ENCODE measurements at regions not wholly inside any gene's neighbourhood (a gene's known extent, or its start where the extent isn't known, plus 50 kb on each side); places are given as distances from the start of the nearest gene placed in this dataset.

DNA sequence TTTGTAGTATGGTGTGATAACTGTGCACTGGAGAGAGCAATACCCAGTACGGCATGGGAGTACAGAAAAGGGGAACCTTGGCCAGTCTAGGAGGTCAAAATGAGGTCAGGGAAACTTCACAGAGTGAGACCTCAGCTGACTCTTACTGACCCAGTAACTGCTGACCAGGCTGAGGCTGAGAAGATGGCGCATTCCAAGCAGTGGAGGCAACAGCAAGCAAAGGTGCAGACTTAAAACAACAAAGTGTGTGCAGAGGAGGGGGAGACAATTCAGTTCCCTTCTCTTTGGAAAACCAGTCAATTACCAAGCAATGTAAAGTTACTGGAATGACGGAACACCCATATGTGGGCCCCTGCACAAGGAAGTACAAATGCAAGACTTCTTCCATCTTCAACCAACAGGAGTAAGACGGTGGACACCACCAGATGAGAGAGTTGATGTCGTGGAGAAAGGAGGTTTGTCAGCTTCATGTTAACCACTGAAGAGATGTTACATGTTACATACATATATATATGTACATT lies 54.6 kb upstream of the PRDX6 start (continued):
- TF ChIP-seq ZNF740 (CRISPR knock-in tag; IDR thresholded peaks at IDR 0.05) (no peak), ZNF740 (tag; IDR thresholded peaks at IDR 0.05) (peak in 1 of 2 experiments; percentile 88; a peak in 2 of 4 replicates), ZBTB7A (IDR thresholded peaks at IDR 0.05; ENCODE audit: borderline replicate concordance, control insufficient read depth, low read depth, low read length) (no peak), SMAD4 (CRISPR knock-in tag; conservative IDR thresholded peaks at IDR 0.05) (peak; percentile 85), POLR2H (tag; IDR thresholded peaks at IDR 0.05; ENCODE audit: low read depth) (no peak), ESRRA (IDR thresholded peaks at IDR 0.05; ENCODE audit: borderline replicate concordance, low read depth) (peak; percentile 86), ELF4 (CRISPR knock-in tag; IDR thresholded peaks at IDR 0.05) (0 out of 2 replicates have a peak, but pooled peaks have one; percentile 15), SREBF1 (IDR thresholded peaks at IDR 0.05; ENCODE audit: borderline replicate concordance, low read depth, low read length) (no peak), PYGO2 (tag; IDR thresholded peaks at IDR 0.05) (peak; percentile 54; the same call in 1 of the 2 replicates), ZNF644 (tag; IDR thresholded peaks at IDR 0.05; ENCODE audit: low read depth) (peak; percentile 65; the same call in 1 of the 2 replicates), GABPB1 (CRISPR knock-in tag; IDR thresholded peaks at IDR 0.05) (no peak), DMBX1 (CRISPR knock-in tag; IDR thresholded peaks at IDR 0.05; ENCODE audit: borderline replicate concordance) (peak; percentile 88), HDAC8 (tag; IDR thresholded peaks at IDR 0.05) (0 out of 2 replicates have a peak, but pooled peaks have one; percentile 63), ZNF134 (CRISPR knock-in tag; conservative IDR thresholded peaks at IDR 0.05) (peak; percentile 15; the same call in 1 of the 2 replicates), TEAD1 (CRISPR knock-in tag; IDR thresholded peaks at IDR 0.05) (peak; percentile 78 to 88; a peak in 2 of 4 replicates), ZNF79 (CRISPR knock-in tag; IDR thresholded peaks at IDR 0.05; ENCODE audit: low read depth) (0 out of 2 replicates have a peak, but pooled peaks have one; percentile 35), ZNF583 (CRISPR knock-in tag; IDR thresholded peaks at IDR 0.05) (peak; percentile 95), SMARCB1 (IDR thresholded peaks at IDR 0.05; ENCODE audit: insufficient read length, low read depth) (no peak), KLF16 (IDR thresholded peaks at IDR 0.05) (no peak), TEAD2 (tag; IDR thresholded peaks at IDR 0.05) (peak; percentile 91), PTRF (tag; IDR thresholded peaks at IDR 0.05) (peak; percentile 86), ZNF41 (CRISPR knock-in tag; conservative IDR thresholded peaks at IDR 0.05) (0 out of 2 replicates have a peak, but pooled peaks have one; percentile 48), KHSRP (IDR thresholded peaks at IDR 0.05) (no peak), ZNF274 (IDR thresholded peaks at IDR 0.05; ENCODE audit: borderline replicate concordance, low read depth, low read length) (no peak), BCOR (IDR thresholded peaks at IDR 0.05) (no peak), ZSCAN29 (IDR thresholded peaks at IDR 0.05) (no peak), ELF2 (CRISPR knock-in tag; IDR thresholded peaks at IDR 0.05) (0 out of 2 replicates have a peak, but pooled peaks have one; percentile 25), HIVEP1 (CRISPR knock-in tag; IDR thresholded peaks at IDR 0.05) (peak; percentile 71; the same call in 1 of the 2 replicates)
- TF ChIP-seq, protein P1, sequence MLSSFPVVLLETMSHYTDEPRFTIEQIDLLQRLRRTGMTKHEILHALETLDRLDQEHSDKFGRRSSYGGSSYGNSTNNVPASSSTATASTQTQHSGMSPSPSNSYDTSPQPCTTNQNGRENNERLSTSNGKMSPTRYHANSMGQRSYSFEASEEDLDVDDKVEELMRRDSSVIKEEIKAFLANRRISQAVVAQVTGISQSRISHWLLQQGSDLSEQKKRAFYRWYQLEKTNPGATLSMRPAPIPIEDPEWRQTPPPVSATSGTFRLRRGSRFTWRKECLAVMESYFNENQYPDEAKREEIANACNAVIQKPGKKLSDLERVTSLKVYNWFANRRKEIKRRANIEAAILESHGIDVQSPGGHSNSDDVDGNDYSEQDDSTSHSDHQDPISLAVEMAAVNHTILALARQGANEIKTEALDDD (IDR thresholded peaks at IDR 0.05), result peak; percentile 46; the same call in 1 of the 2 replicates
- TF ChIP-seq, protein P2, sequence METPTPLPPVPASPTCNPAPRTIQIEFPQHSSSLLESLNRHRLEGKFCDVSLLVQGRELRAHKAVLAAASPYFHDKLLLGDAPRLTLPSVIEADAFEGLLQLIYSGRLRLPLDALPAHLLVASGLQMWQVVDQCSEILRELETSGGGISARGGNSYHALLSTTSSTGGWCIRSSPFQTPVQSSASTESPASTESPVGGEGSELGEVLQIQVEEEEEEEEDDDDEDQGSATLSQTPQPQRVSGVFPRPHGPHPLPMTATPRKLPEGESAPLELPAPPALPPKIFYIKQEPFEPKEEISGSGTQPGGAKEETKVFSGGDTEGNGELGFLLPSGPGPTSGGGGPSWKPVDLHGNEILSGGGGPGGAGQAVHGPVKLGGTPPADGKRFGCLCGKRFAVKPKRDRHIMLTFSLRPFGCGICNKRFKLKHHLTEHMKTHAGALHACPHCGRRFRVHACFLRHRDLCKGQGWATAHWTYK (CRISPR knock-in tag; IDR thresholded peaks at IDR 0.05), result peak; percentile 83
